HepG2 (cell line): ENCODE measurements at regions not wholly inside any gene's neighbourhood (a gene's known extent, or its start where the extent isn't known, plus 50 kb on each side); places are given as distances from the start of the nearest gene placed in this dataset.

ENCODE experiments used
- CHD2 ChIP-seq: IDR thresholded peaks from 2 replicates; pipeline ENCODE4 v1.6.1; 2011; ENCODE audit warnings: low read depth, low read length, improper control_type of control experiment
- EZH2 ChIP-seq: conservative IDR thresholded peaks from 2 replicates; pipeline ENCODE4 v1.6.1; 2012; ENCODE audit warnings: mild to moderate bottlenecking, low read depth, low read length, moderate library complexity
- HNF4G ChIP-seq, 2 experiments: sonication (generic) in 1 of 2; formaldehyde crosslinking in 1 of 2; IDR thresholded peaks; 2 replicates each; pipeline versions ENCODE4 v1.4.0 to v1.6.1; 2011 to 2020; ENCODE audit warnings: borderline replicate concordance in 2 of 2, low read depth in 2 of 2, mild to moderate bottlenecking in 2 of 2, low read length in 1 of 2, missing genetic modification reagents in 1 of 2, moderate library complexity in 1 of 2
- MAFF ChIP-seq: IDR thresholded peaks from 2 replicates; pipeline ENCODE4 v1.6.1; 2011; ENCODE audit warnings: low read depth, low read length, improper control_type of control experiment
- MATR3 ChIP-seq: sonication (generic); formaldehyde crosslinking; IDR thresholded peaks from 2 replicates; pipeline ENCODE4 v1.4.0; 2020; ENCODE audit warnings: missing genetic modification reagents
- MTA1 ChIP-seq: sonication (generic); formaldehyde crosslinking; IDR thresholded peaks from 2 replicates; pipeline ENCODE4 v1.4.0; 2020; ENCODE audit warnings: missing genetic modification reagents, mild to moderate bottlenecking, borderline replicate concordance
- MTF1 ChIP-seq: sonication (generic); formaldehyde crosslinking; IDR thresholded peaks from 2 replicates; pipeline ENCODE4 v1.5.0; 2020; ENCODE audit warnings: missing genetic modification reagents
- RAD21 ChIP-seq: fragments of 450-650 bp; formaldehyde crosslinking; IDR thresholded peaks from 2 replicates; pipeline ENCODE4 v1.5.0; 2020; ENCODE audit warnings: mild to moderate bottlenecking
- RARA ChIP-seq: IDR thresholded peaks from 2 replicates; pipeline ENCODE4 v1.6.1; 2016; ENCODE audit warnings: missing genetic modification reagents, missing compliant biosample characterization
- ZNF160 ChIP-seq: sonication (generic); formaldehyde crosslinking; IDR thresholded peaks from 2 replicates; pipeline ENCODE4 v1.8.0; 2022; ENCODE audit warnings: mild to moderate bottlenecking, inconsistent platforms, missing genetic modification reagents
- ZNF253 ChIP-seq: sonication (generic); formaldehyde crosslinking; IDR thresholded peaks from 2 replicates; pipeline ENCODE4 v1.8.0; 2022; ENCODE audit warnings: mild to moderate bottlenecking, missing genetic modification reagents, borderline replicate concordance
- TF ChIP-seq, protein P1 (sequence below): sonication (generic); formaldehyde crosslinking; IDR thresholded peaks from 2 replicates; pipeline ENCODE4 v1.5.0; 2020; ENCODE audit warnings: mild to moderate bottlenecking, missing genetic modification reagents, moderate library complexity
- TF ChIP-seq, protein P2 (sequence below): sonication (generic); formaldehyde crosslinking; IDR thresholded peaks from 2 replicates; pipeline ENCODE4 v1.8.0; 2022; ENCODE audit warnings: mild to moderate bottlenecking, missing genetic modification reagents, moderate library complexity

DNA sequence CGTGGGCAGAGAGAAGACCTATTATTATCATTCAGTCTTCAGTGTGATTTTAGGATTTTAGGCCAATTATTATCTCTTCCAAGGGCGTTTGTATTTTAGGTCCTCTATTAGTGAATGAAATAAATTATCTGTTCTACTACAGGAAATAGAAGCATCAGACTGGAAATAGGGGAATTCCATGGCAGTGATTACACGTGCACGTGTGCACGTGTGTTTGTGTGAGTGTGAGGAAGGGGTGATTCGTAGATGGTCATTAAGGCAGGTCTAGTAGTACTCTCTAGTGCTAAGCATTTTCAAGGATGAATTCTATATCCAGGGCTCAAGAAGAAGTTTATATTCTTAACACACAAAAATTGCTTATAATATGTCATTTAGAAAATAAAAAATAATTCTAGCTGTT is 623.2 kb downstream of the GATA3 start:
- no peak for TF ChIP-seq MAFF
- TF ChIP-seq MATR3 (CRISPR knock-in tag), result no peak
- TF ChIP-seq MTF1 (CRISPR knock-in tag), result no peak
- TF ChIP-seq CHD2, result no peak
- TF ChIP-seq, protein P1, sequence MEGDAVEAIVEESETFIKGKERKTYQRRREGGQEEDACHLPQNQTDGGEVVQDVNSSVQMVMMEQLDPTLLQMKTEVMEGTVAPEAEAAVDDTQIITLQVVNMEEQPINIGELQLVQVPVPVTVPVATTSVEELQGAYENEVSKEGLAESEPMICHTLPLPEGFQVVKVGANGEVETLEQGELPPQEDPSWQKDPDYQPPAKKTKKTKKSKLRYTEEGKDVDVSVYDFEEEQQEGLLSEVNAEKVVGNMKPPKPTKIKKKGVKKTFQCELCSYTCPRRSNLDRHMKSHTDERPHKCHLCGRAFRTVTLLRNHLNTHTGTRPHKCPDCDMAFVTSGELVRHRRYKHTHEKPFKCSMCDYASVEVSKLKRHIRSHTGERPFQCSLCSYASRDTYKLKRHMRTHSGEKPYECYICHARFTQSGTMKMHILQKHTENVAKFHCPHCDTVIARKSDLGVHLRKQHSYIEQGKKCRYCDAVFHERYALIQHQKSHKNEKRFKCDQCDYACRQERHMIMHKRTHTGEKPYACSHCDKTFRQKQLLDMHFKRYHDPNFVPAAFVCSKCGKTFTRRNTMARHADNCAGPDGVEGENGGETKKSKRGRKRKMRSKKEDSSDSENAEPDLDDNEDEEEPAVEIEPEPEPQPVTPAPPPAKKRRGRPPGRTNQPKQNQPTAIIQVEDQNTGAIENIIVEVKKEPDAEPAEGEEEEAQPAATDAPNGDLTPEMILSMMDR (CRISPR knock-in tag), result no peak
- no peak for TF ChIP-seq ZNF253 (CRISPR knock-in tag)
- TF ChIP-seq MTA1 (CRISPR knock-in tag), result no peak
- TF ChIP-seq, protein P2, sequence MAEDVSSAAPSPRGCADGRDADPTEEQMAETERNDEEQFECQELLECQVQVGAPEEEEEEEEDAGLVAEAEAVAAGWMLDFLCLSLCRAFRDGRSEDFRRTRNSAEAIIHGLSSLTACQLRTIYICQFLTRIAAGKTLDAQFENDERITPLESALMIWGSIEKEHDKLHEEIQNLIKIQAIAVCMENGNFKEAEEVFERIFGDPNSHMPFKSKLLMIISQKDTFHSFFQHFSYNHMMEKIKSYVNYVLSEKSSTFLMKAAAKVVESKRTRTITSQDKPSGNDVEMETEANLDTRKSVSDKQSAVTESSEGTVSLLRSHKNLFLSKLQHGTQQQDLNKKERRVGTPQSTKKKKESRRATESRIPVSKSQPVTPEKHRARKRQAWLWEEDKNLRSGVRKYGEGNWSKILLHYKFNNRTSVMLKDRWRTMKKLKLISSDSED (CRISPR knock-in tag), result no peak
- TF ChIP-seq ZNF160, result no peak
- no peak for TF ChIP-seq RARA (CRISPR knock-in tag)
- no peak for TF ChIP-seq HNF4G (IDR thresholded peaks at IDR 0.05; ENCODE audit: borderline replicate concordance, low read depth, low read length)
- TF ChIP-seq HNF4G (CRISPR knock-in tag; IDR thresholded peaks at IDR 0.05; ENCODE audit: borderline replicate concordance, low read depth), result no peak
- no peak for TF ChIP-seq EZH2
- TF ChIP-seq RAD21 (CRISPR knock-in tag), result no peak
